ENCODE measurements at regions not wholly inside any gene's neighbourhood (a gene's known extent, or its start where the extent isn't known, plus 50 kb on each side); places are given as distances from the start of the nearest gene placed in this dataset.
A peak's percentile ranks its signal among the peaks of the same experiment; 100 is the strongest.

DNA sequence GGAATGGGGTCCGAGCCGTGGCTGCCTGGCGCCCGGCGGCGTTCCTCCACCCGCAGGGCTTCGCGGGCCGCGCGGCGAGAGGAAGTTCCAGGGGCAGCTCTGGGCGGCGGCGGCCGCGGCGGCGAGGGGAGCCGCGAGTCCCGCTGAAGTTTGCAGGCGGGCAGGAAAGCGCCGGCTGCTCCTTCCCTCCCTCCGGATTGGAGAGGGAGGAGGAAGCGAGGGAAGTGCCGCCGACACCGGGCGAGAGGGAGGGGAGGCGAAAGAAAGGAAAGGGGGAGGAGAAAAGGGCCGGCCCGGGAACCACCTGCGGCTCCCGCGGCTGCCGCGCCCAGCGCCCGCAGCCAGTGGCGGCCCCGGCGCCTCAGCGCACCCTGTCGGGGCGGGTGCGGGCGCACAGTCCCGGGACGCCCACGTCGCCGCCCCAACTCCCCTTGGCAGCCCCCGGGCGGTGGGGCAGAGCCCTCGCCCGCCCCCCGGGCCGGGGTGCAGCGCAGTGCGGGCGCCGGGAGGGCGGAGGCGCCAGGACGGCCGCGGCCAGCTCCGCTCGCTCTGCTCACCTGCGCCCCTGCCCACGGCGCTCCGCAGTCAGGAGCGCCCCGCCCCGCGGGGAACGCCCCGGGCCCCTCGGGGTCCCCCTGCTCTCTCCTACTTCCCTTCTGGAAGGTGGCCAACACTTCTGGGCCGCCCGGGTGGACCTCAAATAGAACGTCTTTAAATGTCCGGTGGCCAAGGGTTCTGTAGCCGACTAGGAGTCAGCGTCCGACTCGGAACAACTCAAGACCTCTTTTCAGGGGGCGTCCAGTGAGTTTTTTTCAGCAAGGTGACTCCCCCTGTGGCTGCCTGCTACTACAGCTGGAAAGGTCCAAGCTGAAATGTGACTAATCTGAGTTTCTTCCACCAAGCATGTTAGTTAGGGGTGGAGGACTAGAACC lies 80.3 kb upstream of the CCDC28A start:
- peak; percentile 75 for DNase-seq

DNA sequence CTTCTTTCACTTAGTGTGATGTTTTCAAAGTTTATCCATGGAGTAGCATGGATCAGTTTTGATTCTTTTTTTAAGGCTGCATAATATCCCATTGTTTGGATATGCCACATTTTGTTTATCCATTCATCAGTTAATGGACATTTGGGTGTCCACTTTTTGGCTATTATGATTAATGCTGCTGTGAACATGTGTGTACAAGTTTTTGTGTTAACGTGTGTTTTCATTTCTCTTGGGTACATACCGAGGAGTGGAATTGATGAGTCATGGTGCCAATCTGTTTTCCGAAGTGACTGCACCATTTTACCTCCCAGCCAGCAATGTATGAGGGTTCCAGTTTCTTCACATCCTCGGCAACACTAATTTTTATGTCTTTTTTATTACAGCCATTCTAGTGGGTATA lies 78.4 kb upstream of the CCDC28A start:
- no peak for DNase-seq

GRCh38 chr6:138714493-138714892 lies 59.1 kb upstream of the CCDC28A start:
- DNase-seq: no peak

- no peak for DNase-seq
Observed at GRCh38 chr6:138716013-138716412, 57.6 kb upstream of the CCDC28A start.

DNA sequence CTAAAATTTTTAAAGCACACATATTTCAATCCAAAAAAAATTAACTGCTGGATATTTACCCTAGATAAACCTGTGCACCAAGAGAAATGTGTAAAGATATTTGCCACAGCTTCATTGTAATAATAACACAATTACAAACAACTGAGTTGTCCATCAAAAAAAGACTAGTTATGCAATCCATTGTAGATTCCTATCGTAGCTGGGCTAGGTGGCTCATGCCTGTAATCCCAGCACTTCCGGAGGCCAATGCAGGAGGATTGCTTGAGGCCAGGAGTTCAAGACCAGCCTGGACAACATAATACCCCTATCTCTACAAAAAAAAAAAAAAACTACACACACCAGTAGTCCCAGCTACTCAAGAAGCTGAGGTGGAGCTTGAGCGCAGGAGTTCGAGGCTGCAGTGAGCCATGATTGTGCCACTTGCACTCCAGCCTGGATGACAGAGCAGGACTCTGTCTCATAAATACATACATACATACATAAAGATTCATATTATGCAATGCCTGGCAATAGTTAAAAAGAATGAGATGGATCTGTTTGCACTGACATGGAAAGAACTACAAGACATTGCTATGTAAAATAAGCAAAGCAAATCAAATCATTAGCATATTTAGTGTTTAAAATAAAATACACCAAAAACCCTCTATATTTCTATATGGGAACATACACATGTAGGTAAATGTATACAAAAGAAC lies 56.5 kb upstream of the CCDC28A start:
- DNase-seq: no peak

DNA sequence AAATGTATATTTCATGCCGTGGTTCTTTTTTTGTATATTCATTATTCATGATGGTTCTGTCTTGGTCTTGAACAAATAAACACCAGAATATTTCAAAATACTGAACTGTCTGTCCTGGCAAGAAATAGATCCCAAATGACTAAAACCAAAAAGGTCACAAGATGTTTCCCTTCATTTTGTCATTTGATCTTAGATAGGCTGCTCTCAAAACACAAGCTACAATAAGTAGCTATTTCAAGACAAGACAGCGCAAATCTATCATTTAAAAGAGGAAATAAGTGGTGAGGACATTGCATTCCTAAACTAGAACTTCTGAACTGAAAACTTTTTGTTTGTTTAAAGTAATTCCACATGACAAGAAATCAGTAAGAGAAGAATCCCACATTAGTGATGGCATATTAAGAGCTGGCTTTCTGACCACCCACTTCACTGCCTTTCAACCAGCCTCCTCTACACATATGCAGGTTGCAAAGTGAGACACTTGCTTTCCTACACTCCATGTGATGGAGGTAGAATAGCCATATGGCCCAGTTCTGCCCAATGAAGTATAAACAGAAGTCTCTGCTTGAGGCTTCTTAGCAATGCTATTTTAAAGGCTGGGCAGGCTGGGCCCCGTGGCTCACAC lies 54.4 kb upstream of the CCDC28A start:
- DNase-seq: peak; percentile 23

GRCh38 chr6:138719744-138720143 lies 53.8 kb upstream of the CCDC28A start:
- no peak for DNase-seq

DNA sequence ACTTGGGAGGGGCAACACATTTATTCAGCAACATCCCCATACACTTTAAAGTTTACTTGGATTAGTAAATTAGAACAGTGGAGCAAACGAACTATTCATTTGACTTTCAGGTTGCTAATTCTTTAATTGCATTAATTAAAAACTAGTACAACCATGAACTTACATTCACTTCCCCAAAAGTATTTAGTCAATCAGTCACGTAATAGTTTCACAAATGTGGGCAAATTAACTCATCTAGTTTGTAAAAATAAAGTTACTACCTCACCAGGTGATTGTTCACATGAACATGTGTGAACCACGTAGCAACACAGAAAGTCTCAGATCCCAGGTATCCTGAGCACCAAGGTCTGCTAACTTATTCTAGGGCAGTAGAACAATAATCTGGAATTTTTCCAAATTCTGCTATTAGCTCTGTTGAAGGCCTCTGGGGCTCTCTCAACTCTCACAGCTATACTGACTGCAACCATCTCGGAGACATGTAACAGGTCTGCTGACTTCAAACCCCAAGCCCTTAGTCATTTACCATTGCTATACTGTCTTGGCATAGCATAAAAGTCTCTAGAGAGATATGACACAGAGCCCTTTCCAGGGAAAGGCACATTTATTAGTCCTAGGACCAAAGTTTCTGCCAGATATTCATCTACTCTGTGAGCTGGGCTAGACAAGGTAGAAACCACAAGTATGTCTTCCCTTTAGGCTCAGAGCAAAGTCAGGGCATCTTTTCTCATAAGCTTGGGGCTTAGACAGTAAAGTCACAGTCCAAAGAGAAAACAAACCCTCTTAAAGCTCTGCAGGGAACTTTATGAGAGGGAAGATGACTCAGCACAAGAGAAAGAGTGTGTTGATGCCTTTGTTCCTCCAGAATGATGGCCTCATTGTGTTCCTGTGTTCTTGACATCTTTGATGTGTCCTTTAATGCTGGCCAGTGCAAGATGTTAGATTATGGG lies 50.9 kb upstream of the CCDC28A start:
- DNase-seq: no peak
